Mammary epithelial cell (primary cell): ENCODE measurements at regions not wholly inside any gene's neighbourhood (a gene's known extent, or its start where the extent isn't known, plus 50 kb on each side); places are given as distances from the start of the nearest gene placed in this dataset.

Source experiments
- CTCF ChIP-seq, 2 donors: IDR thresholded peaks in 1 of 2; conservative IDR thresholded peaks in 1 of 2; 2 replicates each; pipeline ENCODE4 v1.5.1; 2011 to 2012; ENCODE audit warnings: inconsistent platforms in 2 of 2, low read length in 2 of 2, mild to moderate bottlenecking in 2 of 2, control low read depth in 1 of 2, low read depth in 1 of 2; ENCODE audit not compliant: insufficient read depth in 1 of 2; ENCODE audit errors: extremely low read depth in 1 of 2
- EZH2 ChIP-seq: IDR thresholded peaks from 2 replicates; pipeline ENCODE4 v1.6.1; 2012; ENCODE audit warnings: low read length, inconsistent platforms, borderline replicate concordance

GRCh38 chr6:144652292-144652891 is 367.3 kb downstream of the UTRN start:
- TF ChIP-seq CTCF (conservative IDR thresholded peaks at IDR 0.05 in 1 of 2, IDR thresholded peaks at IDR 0.05 in 1 of 2; ENCODE audit: extremely low read depth in 1 of 2, insufficient read depth in 1 of 2, low read depth in 1 of 2, low read length in 2 of 2) (no peak), EZH2 (no peak)
